ENCODE measurements at regions not wholly inside any gene's neighbourhood (a gene's known extent, or its start where the extent isn't known, plus 50 kb on each side); places are given as distances from the start of the nearest gene placed in this dataset.

DNA sequence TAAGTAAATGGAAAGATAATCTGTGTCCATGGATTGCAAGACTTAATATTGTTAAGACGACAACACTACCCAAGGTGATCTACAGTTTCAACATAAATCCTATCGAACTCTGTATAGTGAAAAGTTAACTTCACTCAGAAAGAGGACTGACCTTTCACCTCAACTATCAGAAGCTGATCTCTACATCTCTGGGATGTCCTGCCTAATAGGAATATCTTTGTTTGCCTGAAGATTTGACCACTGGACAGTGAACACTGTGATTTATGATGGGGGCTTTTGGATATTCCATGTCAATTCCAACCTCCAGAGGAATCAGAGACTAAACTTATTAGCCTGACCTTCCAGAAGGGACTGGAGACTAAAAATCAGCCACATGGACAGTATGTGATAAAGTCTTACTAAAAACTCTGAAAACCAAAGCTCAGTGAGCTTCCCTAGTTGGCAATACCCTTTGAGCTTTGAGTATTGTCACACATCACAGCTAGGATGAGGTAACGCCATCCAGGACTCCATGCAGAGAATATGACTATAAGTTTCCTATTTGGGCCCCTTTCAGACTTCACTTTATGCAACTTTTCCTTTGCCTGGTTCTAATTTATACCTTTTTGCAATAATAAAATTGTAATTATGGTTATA, 164.9 kb upstream of the SETMAR start:
- H3K9me3 ChIP-seq (ENCODE audit: control insufficient read depth in 2 of 2, low read length in 2 of 2) = no peaks in the 10 kb centered on the region

DNA sequence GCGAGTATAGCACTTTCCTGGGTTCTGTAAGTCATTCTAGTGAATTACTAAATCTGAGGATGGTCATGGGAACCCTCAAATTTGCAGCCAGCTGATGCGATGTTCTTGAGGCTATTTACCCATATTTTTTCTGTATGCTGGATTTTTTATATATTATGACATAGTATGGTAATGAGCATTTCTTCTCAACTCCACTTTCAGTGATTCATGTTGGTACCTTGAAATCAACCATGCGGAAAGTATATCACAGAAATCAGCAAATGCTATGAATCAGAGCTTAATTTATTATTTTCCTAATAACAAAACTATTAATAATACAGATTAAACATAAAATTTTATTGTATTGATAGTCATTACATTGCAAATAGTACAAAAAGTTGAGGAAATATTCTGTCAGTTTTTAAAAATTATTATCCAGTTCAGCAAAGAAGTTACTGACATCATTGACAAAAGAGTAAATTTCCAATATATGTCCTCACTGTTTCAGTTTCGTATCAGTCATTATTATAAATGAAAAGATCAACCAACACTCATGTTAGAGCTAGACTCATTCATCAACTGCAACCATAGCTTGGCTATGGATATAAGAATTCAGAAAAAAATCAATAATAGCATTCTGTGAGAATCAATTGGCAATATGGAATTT, 164.3 kb upstream of the SETMAR start:
- Histone ChIP-seq H3K9ac (ENCODE audit: low read depth in 1 of 2, low read length in 2 of 2) (no peak overlapping the region), H3K9me3 (ENCODE audit: control insufficient read depth in 2 of 2, low read length in 2 of 2) (no peaks in the 10 kb centered on the region), H3K27me3 (ENCODE audit: control insufficient read depth in 2 of 2, insufficient read depth in 2 of 2, low read length in 2 of 2) (no peaks in the 10 kb centered on the region), H3K27ac (ENCODE audit: low read depth in 2 of 2, low read length in 2 of 2) (no peak overlapping the region), H3K4me1 (ENCODE audit: control insufficient read depth in 2 of 2, insufficient read depth in 2 of 2, low read length in 2 of 2) (peaks cover 0 to 3% of the 10 kb centered on the region in 2 donors), H3K4me3 (ENCODE audit: low read length in 2 of 2) (no peak overlapping the region), H3K36me3 (ENCODE audit: control insufficient read depth in 2 of 2, insufficient read depth in 2 of 2, low read length in 2 of 2) (no peaks in the 10 kb centered on the region)

More for the DNA sequence above, 164.9 kb upstream of the SETMAR start:
- H3K9ac ChIP-seq (ENCODE audit: low read depth in 1 of 2, low read length in 2 of 2) = no peak overlapping the region
- no peak overlapping the region for H3K27ac ChIP-seq (ENCODE audit: low read depth in 2 of 2, low read length in 2 of 2)
- H3K4me1 ChIP-seq (ENCODE audit: control insufficient read depth in 2 of 2, insufficient read depth in 2 of 2, low read length in 2 of 2) = peaks cover 0 to 3% of the 10 kb centered on the region in 2 donors
- no peaks in the 10 kb centered on the region for H3K27me3 ChIP-seq (ENCODE audit: control insufficient read depth in 2 of 2, insufficient read depth in 2 of 2, low read length in 2 of 2)
- H3K4me3 ChIP-seq (ENCODE audit: low read length in 2 of 2) = no peak overlapping the region
- no peaks in the 10 kb centered on the region for H3K36me3 ChIP-seq (ENCODE audit: control insufficient read depth in 2 of 2, insufficient read depth in 2 of 2, low read length in 2 of 2)

DNA sequence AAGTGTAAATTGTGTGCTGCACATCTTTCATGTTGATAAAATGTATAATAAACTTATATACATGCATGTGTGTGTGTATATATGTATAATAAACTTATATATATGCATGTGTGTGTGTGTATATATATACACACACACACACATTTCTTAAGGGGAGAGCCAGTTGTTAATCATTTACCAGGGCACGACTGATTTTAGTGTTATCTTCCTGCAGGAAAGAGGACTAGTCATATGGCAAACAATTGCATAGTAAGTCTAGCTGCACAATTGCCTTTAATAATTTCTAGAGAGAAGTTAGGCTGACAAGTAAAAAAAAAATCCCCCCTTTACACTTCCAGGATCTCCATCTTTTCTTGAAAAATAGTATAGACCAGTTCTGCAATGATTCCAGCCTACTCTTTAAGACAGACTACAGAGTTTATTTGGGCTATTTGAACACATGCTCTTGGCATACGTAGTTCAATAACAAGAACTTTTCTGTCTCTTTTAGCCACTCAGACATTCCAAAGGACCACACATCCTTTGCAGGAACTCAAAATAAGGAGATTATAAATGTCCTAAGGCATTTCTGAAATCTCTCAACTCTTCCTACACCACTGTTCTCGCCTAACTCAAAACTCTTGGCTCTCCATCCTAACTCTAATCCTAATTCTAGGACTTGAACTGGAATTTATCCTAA, 163.6 kb upstream of the SETMAR start:
- Histone ChIP-seq H3K4me3 (ENCODE audit: low read length in 2 of 2) (no peak overlapping the region), H3K9ac (ENCODE audit: low read depth in 1 of 2, low read length in 2 of 2) (no peak overlapping the region), H3K9me3 (ENCODE audit: control insufficient read depth in 2 of 2, low read length in 2 of 2) (no peaks in the 10 kb centered on the region)

DNA sequence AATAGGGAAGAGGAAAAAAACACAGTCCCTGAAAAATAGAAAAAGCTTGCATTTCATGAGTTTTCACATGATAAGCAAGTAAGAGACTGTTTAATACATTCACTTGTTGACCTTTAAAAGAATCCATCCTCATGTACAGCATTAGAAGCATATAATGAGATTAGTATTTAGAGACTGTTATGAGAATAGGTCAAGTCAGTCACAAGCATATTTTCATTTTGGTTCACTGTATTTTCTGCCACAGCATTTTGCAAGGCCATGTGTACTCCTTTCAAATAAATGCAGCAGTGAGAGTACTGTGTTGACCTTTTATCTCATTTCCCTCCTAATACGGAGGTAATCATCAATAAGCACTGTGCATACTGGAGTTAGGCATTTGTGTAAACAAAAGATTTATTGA, 162.2 kb upstream of the SETMAR start:
- Histone ChIP-seq H3K9me3 (ENCODE audit: control insufficient read depth in 2 of 2, low read length in 2 of 2) (no peaks in the 10 kb centered on the region), H3K27me3 (ENCODE audit: control insufficient read depth in 2 of 2, insufficient read depth in 2 of 2, low read length in 2 of 2) (no peaks in the 10 kb centered on the region), H3K9ac (ENCODE audit: low read depth in 1 of 2, low read length in 2 of 2) (no peak overlapping the region), H3K27ac (ENCODE audit: low read depth in 2 of 2, low read length in 2 of 2) (no peak overlapping the region), H3K36me3 (ENCODE audit: control insufficient read depth in 2 of 2, insufficient read depth in 2 of 2, low read length in 2 of 2) (no peaks in the 10 kb centered on the region), H3K4me3 (ENCODE audit: low read length in 2 of 2) (no peak overlapping the region), H3K4me1 (ENCODE audit: control insufficient read depth in 2 of 2, insufficient read depth in 2 of 2, low read length in 2 of 2) (peaks cover 0 to 3% of the 10 kb centered on the region in 2 donors)

More for the DNA sequence above, 163.6 kb upstream of the SETMAR start:
- Histone ChIP-seq H3K4me1 (ENCODE audit: control insufficient read depth in 2 of 2, insufficient read depth in 2 of 2, low read length in 2 of 2) (peaks cover 0 to 3% of the 10 kb centered on the region in 2 donors), H3K36me3 (ENCODE audit: control insufficient read depth in 2 of 2, insufficient read depth in 2 of 2, low read length in 2 of 2) (no peaks in the 10 kb centered on the region), H3K27me3 (ENCODE audit: control insufficient read depth in 2 of 2, insufficient read depth in 2 of 2, low read length in 2 of 2) (no peaks in the 10 kb centered on the region), H3K27ac (ENCODE audit: low read depth in 2 of 2, low read length in 2 of 2) (no peak overlapping the region)

DNA sequence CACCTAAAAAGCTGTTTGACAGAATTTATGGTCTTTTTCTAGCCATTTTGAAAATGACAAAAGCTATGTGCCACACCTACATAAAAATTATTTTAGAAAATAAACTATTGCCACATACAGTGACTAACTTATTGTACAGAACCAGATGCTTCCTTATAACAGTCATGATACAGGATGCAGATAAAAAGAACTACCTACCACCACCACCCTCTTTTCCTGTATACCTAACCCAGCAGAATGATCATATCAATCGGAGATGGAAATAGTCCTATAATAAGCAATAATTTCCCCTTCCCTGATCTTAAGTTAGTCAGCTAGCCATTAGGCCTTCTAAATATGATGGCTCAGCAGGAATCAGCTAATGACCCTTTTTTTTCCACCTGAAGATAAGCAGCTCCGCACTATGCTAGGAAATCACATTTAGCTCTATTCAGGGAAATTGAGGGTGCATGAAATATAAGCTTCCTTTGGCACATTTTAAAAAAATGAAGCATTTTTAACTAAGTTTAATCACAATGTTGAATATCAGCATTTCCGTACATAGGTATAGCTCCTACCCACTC, 155.5 kb upstream of the SETMAR start:
- no peaks in the 10 kb centered on the region for H3K27me3 ChIP-seq (ENCODE audit: control insufficient read depth in 2 of 2, insufficient read depth in 2 of 2, low read length in 2 of 2)
- H3K27ac ChIP-seq (ENCODE audit: low read depth in 2 of 2, low read length in 2 of 2) = no peak overlapping the region
- no peak overlapping the region for H3K9ac ChIP-seq (ENCODE audit: low read depth in 1 of 2, low read length in 2 of 2)
- H3K36me3 ChIP-seq (ENCODE audit: control insufficient read depth in 2 of 2, insufficient read depth in 2 of 2, low read length in 2 of 2) = no peaks in the 10 kb centered on the region
- H3K4me3 ChIP-seq (ENCODE audit: low read length in 2 of 2) = no peak overlapping the region
- no peaks in the 10 kb centered on the region for H3K9me3 ChIP-seq (ENCODE audit: control insufficient read depth in 2 of 2, low read length in 2 of 2)
- no peaks in the 10 kb centered on the region for H3K4me1 ChIP-seq (ENCODE audit: control insufficient read depth in 2 of 2, insufficient read depth in 2 of 2, low read length in 2 of 2)

DNA sequence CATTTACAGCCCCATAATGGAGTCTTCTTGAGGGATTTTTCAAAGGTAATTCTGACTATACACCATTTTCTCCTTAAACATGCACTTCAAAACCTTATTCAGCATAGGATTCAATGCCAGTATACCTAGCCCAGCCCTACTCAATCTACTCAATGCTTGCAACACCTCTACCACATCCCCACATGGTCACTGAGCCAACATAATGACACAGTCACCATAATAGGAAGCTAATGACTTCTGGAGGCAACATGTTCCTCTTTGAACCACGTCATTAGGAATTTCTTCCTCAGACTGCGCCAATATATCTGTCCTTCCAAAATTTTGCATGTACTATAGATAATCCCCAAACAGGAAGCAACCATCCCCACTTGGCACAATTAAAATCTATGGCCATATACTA, 153.9 kb upstream of the SETMAR start:
- no peaks in the 10 kb centered on the region for H3K4me1 ChIP-seq (ENCODE audit: control insufficient read depth in 2 of 2, insufficient read depth in 2 of 2, low read length in 2 of 2)
- no peaks in the 10 kb centered on the region for H3K36me3 ChIP-seq (ENCODE audit: control insufficient read depth in 2 of 2, insufficient read depth in 2 of 2, low read length in 2 of 2)
- no peak overlapping the region for H3K27ac ChIP-seq (ENCODE audit: low read depth in 2 of 2, low read length in 2 of 2)
- no peak overlapping the region for H3K4me3 ChIP-seq (ENCODE audit: low read length in 2 of 2)
- H3K27me3 ChIP-seq (ENCODE audit: control insufficient read depth in 2 of 2, insufficient read depth in 2 of 2, low read length in 2 of 2) = no peaks in the 10 kb centered on the region
- H3K9ac ChIP-seq (ENCODE audit: low read depth in 1 of 2, low read length in 2 of 2) = no peak overlapping the region
- no peaks in the 10 kb centered on the region for H3K9me3 ChIP-seq (ENCODE audit: control insufficient read depth in 2 of 2, low read length in 2 of 2)

DNA sequence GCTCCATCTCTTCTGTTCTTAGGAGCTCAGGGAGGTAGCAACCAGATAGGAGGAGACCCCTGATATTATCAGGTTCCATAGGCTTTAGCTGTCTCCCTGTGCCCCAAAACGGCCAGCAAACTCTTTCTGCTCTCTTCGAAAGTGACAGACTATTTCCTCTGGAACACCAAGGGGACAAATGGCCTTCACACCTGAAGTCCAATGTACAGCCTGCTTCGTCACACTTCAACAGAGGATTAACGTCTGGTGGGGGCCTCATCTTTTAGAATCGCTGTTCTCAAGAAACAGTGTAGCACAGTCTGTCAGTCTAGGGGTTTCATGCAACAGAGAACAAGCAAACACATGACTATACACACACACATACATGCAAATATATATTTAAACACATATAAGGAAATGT, 152.4 kb upstream of the SETMAR start:
- Histone ChIP-seq H3K9ac (ENCODE audit: low read depth in 1 of 2, low read length in 2 of 2) (no peak overlapping the region), H3K9me3 (ENCODE audit: control insufficient read depth in 2 of 2, low read length in 2 of 2) (no peaks in the 10 kb centered on the region), H3K4me1 (ENCODE audit: control insufficient read depth in 2 of 2, insufficient read depth in 2 of 2, low read length in 2 of 2) (no peaks in the 10 kb centered on the region), H3K27me3 (ENCODE audit: control insufficient read depth in 2 of 2, insufficient read depth in 2 of 2, low read length in 2 of 2) (no peaks in the 10 kb centered on the region), H3K27ac (ENCODE audit: low read depth in 2 of 2, low read length in 2 of 2) (no peak overlapping the region), H3K4me3 (ENCODE audit: low read length in 2 of 2) (no peak overlapping the region), H3K36me3 (ENCODE audit: control insufficient read depth in 2 of 2, insufficient read depth in 2 of 2, low read length in 2 of 2) (no peaks in the 10 kb centered on the region)

DNA sequence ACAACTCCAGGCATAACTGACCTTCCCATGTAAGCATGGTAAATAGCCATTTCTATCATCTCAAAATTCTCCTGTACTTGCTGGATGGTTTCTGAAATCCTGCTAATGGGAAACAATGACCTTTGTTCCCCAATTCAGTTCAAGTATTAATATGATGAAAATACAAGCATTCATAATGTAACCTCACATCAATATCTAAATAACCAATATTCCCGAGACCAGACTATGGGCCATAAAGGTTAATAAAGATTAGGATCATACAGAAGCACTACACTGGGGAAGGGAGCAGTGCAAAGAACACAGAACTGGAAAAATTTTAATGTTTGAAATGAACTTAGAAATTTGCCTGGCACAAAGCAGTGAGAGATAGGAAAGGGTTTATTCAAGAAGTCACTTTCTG, 151.3 kb upstream of the SETMAR start:
- Histone ChIP-seq H3K9ac (ENCODE audit: low read depth in 1 of 2, low read length in 2 of 2) (no peak overlapping the region), H3K27me3 (ENCODE audit: control insufficient read depth in 2 of 2, insufficient read depth in 2 of 2, low read length in 2 of 2) (no peaks in the 10 kb centered on the region), H3K27ac (ENCODE audit: low read depth in 2 of 2, low read length in 2 of 2) (no peak overlapping the region), H3K9me3 (ENCODE audit: control insufficient read depth in 2 of 2, low read length in 2 of 2) (no peaks in the 10 kb centered on the region), H3K4me1 (ENCODE audit: control insufficient read depth in 2 of 2, insufficient read depth in 2 of 2, low read length in 2 of 2) (no peaks in the 10 kb centered on the region), H3K36me3 (ENCODE audit: control insufficient read depth in 2 of 2, insufficient read depth in 2 of 2, low read length in 2 of 2) (no peaks in the 10 kb centered on the region), H3K4me3 (ENCODE audit: low read length in 2 of 2) (no peak overlapping the region)

DNA sequence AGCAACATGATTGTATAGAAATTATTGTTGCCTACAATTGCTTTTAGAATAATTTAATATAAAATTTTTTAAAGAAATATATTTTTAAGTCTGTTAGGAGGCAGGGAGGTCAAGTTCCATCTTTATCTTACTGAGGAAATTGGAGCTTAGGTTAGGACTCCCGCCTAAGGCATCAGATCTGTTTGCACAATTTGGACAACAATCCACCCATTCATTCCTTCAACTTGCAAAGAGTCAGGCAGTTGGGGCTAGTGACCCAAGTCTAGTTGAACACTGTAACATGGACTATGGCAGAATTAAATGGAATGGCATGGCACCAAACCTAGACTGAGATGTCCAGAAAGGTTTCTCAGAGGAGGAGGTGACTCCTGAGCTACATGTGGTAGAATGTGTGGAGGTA, 149.4 kb upstream of the SETMAR start:
- Histone ChIP-seq H3K36me3 (ENCODE audit: control insufficient read depth in 2 of 2, insufficient read depth in 2 of 2, low read length in 2 of 2) (no peaks in the 10 kb centered on the region), H3K9ac (ENCODE audit: low read depth in 1 of 2, low read length in 2 of 2) (no peak overlapping the region)

DNA sequence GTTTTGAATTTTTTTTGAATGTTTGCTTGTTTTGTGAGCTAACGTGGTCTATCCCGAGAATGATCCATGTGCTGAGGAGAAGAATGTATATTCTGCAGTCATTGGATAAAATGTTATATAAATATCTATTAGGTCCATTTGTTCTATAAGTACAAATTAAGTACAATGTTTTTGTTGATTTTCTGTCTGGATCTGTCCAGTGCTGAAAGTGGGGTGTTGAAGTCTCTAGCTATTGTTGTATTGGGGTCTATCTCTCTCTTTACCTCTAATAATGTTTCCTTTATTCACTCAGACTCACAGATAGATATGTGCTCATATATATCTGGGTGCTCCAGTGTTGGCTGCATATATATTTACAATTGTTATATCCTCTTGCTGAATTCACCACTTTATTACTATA, 144.8 kb upstream of the SETMAR start:
- Histone ChIP-seq H3K4me1 (ENCODE audit: control insufficient read depth in 2 of 2, insufficient read depth in 2 of 2, low read length in 2 of 2) (no peaks in the 10 kb centered on the region), H3K9me3 (ENCODE audit: control insufficient read depth in 2 of 2, low read length in 2 of 2) (no peaks in the 10 kb centered on the region), H3K36me3 (ENCODE audit: control insufficient read depth in 2 of 2, insufficient read depth in 2 of 2, low read length in 2 of 2) (no peaks in the 10 kb centered on the region), H3K27ac (ENCODE audit: low read depth in 2 of 2, low read length in 2 of 2) (no peak overlapping the region), H3K4me3 (ENCODE audit: low read length in 2 of 2) (no peak overlapping the region), H3K9ac (ENCODE audit: low read depth in 1 of 2, low read length in 2 of 2) (no peak overlapping the region), H3K27me3 (ENCODE audit: control insufficient read depth in 2 of 2, insufficient read depth in 2 of 2, low read length in 2 of 2) (no peaks in the 10 kb centered on the region)

More for the DNA sequence above, 149.4 kb upstream of the SETMAR start:
- Histone ChIP-seq H3K27ac (ENCODE audit: low read depth in 2 of 2, low read length in 2 of 2) (no peak overlapping the region), H3K4me1 (ENCODE audit: control insufficient read depth in 2 of 2, insufficient read depth in 2 of 2, low read length in 2 of 2) (no peaks in the 10 kb centered on the region), H3K9me3 (ENCODE audit: control insufficient read depth in 2 of 2, low read length in 2 of 2) (no peaks in the 10 kb centered on the region), H3K27me3 (ENCODE audit: control insufficient read depth in 2 of 2, insufficient read depth in 2 of 2, low read length in 2 of 2) (no peaks in the 10 kb centered on the region), H3K4me3 (ENCODE audit: low read length in 2 of 2) (no peak overlapping the region)
